IPS DF 6.9 (cell line): ENCODE measurements at regions not wholly inside any gene's neighbourhood (a gene's known extent, or its start where the extent isn't known, plus 50 kb on each side); places are given as distances from the start of the nearest gene placed in this dataset.

Experiments used
- DNase-seq: peaks from one replicate; pipeline ENCODE4 v3.0.0-alpha.2; 2013; ENCODE audit warnings: low read depth, low spot score
- H3K27ac ChIP-seq: one replicate; pipeline ENCODE4 v1.5.1; 2013; ENCODE audit warnings: low read length, control low read depth
- H3K27me3 ChIP-seq: 2 replicates; pipeline ENCODE4 v1.6.1; 2013; ENCODE audit warnings: mild to moderate bottlenecking, low read length; ENCODE audit not compliant: control insufficient read depth, insufficient read depth
- H3K36me3 ChIP-seq: 2 replicates; pipeline ENCODE4 v1.6.1; 2013; ENCODE audit warnings: low read length; ENCODE audit not compliant: control insufficient read depth, insufficient read depth
- H3K4me1 ChIP-seq: 2 replicates; pipeline ENCODE4 v1.6.1; 2013; ENCODE audit warnings: low read length; ENCODE audit not compliant: control insufficient read depth, insufficient read depth
- H3K4me3 ChIP-seq: 2 replicates; pipeline ENCODE4 v1.5.1; 2013; ENCODE audit warnings: mild to moderate bottlenecking, low read length
- H3K9me3 ChIP-seq: 2 replicates; pipeline ENCODE4 v1.6.1; 2013; ENCODE audit warnings: low read length, inconsistent platforms; ENCODE audit not compliant: control insufficient read depth, insufficient read depth
- WGBS: extraction: QIAGEN DNeasy Blood & Tissue Kit; methylation state at CpG from one replicate; pipeline ENCODE4 v1.1.7; 2013; ENCODE audit warnings: mixed read lengths, missing lambda C conversion rate; ENCODE audit not compliant: insufficient read length, insufficient coverage; 5-methylcytosine and 5-hydroxymethylcytosine counted together

DNA sequence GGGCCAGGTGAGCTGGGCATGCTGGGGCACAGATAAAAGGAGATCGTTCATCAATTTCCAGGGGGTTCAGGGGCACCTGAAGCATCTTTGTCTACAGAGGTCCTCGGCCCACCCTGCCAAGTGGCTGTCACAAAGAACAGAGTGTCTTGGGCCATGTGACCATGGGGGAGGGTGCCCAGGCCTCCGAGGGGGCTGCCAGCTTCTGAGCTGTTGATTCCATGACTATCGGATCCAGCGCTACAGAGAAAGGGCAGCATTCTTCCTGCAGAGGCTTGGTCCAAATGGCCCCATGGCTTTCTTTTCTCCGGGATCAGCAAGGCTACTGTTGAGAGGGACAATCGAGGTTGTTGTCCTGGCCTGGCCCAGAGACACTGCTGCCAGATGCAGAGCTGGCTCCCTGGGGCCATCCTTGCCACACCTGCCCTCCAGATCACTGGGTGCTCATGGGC, 289.2 kb downstream of the ZSWIM6 start:
- Histone ChIP-seq H3K27ac (no peak overlapping the region), H3K4me3 (no peak overlapping the region), H3K9me3 (no peaks in the 10 kb centered on the region), H3K4me1 (0 out of 2 replicates have a peak, but pooled peaks cover 1% of the 10 kb centered on the region), H3K27me3 (no peaks in the 10 kb centered on the region), H3K36me3 (no peaks in the 10 kb centered on the region)
- no peak for DNase-seq
- no CpG with 5 or more reads among the region's 7 CpGs for WGBS

DNA sequence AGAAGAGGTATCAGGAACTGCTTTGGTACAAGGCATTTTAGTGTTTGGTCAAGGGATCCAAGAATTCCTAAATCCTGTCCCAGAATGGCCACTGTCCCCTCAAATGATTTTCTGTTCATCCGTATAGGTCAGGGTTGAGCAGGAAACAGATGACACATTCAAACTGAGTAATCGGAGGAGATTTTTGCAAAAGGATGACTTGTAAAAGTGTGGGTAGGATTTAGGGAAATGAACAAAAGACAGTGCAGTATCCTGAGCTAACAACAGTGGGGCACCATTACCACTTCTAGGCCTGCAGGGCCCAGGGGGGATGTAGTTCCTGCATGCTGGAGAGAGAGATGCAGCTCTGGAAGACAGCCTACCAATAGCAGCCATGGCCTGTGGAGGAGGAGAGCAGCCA, 290.1 kb downstream of the ZSWIM6 start:
- Histone ChIP-seq H3K9me3 (no peaks in the 10 kb centered on the region), H3K4me1 (peaks cover 2% of the 10 kb centered on the region; the same call in 1 of the 2 replicates), H3K27ac (no peak overlapping the region), H3K36me3 (no peaks in the 10 kb centered on the region), H3K4me3 (no peak overlapping the region), H3K27me3 (no peaks in the 10 kb centered on the region)
- no peak for DNase-seq
- no CpG with 5 or more reads among the region's 2 CpGs for WGBS

DNA sequence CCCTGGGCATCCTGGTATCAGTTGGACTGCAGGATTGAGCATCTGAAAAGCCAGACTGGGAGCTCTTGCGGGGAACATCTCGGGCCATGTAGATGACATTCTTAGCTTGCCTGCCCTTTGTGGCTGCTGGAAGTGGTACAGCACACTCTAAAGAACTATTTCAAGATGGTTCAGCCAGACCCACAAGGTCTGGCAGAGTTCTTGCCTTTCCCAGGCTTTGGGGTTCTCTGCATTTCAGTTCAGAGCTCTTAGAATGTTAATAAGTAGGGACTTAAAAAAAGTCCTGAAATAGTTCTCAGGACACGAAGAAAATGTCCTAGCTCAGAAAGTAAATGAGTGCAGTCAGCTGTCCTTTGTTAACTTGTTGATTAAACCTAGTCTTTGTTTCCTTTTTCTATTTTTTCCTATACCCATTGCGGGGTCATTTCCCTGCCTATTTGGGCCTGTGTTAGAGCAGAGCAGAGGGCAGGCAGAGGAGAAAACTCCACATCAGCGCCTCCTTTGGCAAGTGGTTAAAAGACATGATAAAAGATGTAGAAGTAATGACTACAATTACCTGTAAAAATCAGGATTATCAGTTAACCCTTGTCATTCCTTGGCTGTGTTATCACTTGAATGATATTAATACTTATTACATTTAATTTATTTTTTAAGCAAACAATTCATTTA, 291.5 kb downstream of the ZSWIM6 start:
- Histone ChIP-seq H3K4me3 (no peak overlapping the region), H3K27ac (no peak overlapping the region), H3K36me3 (no peaks in the 10 kb centered on the region), H3K27me3 (no peaks in the 10 kb centered on the region), H3K4me1 (peaks cover 2% of the 10 kb centered on the region; the same call in 1 of the 2 replicates), H3K9me3 (no peaks in the 10 kb centered on the region)
- WGBS, result no CpG with 5 or more reads among the region's 5 CpGs
- DNase-seq, result no peak

DNA sequence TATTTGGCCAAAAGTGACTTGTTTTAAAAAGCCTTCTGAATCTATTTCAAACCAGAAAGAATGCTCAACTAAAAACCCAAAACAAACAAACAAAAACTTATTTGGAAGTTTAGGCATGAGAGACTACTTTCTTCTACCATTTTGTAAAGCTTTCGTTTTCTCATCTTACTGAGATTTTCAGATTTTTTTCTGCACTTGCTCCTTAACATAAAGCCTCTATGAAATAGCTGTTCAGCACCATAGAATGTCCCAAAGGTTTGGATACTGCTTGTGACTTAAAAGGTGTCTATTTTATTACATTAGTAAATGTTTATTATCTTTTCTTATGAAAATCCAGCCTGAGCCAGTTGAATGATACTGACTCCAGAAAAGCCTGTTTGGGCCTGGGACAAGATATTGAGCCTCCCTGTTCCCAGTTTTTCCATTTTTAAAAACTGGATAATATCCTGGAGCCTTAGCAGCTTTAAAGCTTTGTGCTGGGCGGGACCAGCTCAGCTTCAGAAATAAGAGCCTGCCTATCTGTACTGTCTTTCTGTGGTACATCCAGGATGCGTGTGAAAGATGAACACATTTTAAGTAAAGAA, 292.6 kb downstream of the ZSWIM6 start:
- WGBS, result no CpG with 5 or more reads among the region's 3 CpGs
- no peak overlapping the region for H3K4me3 ChIP-seq
- H3K4me1 ChIP-seq, result peaks cover 2% of the 10 kb centered on the region; the same call in 1 of the 2 replicates

DNA sequence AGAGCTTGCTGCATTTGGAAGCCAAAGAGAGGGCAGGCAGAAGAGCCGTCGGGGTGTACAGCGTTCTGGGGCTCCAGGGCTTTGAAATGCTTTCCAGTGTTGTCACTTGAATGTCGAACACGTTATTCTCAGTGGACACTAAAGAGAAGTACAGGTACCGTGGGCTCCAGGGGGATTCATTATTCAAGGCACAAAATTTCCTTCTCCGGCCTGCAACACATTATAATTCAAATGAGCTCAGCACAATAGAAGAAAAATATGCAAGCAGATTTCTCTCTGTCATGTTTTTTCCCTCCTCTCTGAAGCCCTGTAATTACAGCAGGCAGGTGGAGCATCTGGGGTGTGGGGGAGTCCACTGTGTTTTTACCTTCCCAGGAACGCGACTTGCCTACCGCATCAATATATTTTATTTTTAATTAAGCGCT, 293.1 kb downstream of the ZSWIM6 start:
- H3K27me3 ChIP-seq, result no peaks in the 10 kb centered on the region
- no peak overlapping the region; the same call in 1 of the 2 replicates for H3K4me3 ChIP-seq
- no peak for DNase-seq
- peaks cover 2% of the 10 kb centered on the region; the same call in 1 of the 2 replicates for H3K4me1 ChIP-seq
- H3K27ac ChIP-seq, result no peak overlapping the region
- WGBS, result no CpG with 5 or more reads among the region's 11 CpGs
- no peaks in the 10 kb centered on the region for H3K9me3 ChIP-seq
- H3K36me3 ChIP-seq, result no peaks in the 10 kb centered on the region

More for the DNA sequence above, 292.6 kb downstream of the ZSWIM6 start:
- Histone ChIP-seq H3K9me3 (no peaks in the 10 kb centered on the region), H3K27ac (no peak overlapping the region), H3K36me3 (no peaks in the 10 kb centered on the region), H3K27me3 (no peaks in the 10 kb centered on the region)
- no peak for DNase-seq

DNA sequence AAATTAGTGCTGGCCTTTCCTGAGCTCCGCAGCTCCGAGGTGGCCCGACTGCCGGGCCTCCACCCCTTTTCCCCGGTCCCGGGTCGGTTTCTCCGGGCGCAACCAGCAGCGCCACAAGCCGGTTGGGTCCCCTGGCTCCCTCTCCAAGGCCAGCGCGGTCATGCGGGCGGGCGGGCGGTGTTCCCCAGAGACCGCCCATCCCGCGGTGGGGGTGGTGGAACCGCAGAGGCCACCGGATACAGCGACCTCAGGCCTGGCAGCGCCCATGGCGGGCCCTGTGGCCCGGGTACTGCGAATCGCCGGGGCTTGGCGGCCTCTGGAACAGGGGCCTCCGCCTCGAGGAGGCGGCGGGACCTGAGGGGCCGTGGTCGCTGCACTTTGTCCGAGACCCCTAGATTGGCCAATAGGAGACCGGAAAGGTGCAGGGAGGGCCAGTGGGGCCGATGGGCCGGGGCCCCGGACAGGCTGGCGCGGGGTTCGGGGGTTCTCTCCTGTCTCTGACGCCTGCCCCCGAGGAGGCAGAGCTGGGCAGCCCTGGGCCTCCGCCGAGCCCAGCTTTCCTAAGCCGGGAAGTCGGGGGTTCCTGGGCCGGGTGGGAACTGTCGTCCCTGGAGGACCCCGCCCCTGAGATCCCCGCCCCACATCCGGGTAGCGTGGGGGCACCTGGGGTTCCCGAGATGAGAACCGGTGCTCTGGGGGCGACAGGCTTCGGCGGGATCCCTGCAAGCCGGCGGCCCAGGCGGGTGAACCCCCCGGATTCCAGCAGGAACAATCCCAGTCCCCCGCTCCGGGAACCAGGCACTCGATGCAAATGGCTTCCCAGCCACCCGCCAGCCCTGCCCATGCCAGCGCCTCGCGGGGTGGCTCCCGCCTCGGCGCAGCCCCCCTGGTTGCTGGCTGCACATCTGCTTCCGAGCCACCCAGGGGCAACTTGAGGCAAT, 293.9 kb downstream of the ZSWIM6 start:
- Histone ChIP-seq H3K9me3 (no peaks in the 10 kb centered on the region), H3K27ac (no peak overlapping the region), H3K4me3 (peak overlapping the region; percentile 33), H3K36me3 (no peaks in the 10 kb centered on the region), H3K27me3 (no peaks in the 10 kb centered on the region), H3K4me1 (peaks cover 2% of the 10 kb centered on the region; the same call in 1 of the 2 replicates)
- DNase-seq, result no peak
- WGBS, result no CpG with 5 or more reads among the region's 76 CpGs

DNA sequence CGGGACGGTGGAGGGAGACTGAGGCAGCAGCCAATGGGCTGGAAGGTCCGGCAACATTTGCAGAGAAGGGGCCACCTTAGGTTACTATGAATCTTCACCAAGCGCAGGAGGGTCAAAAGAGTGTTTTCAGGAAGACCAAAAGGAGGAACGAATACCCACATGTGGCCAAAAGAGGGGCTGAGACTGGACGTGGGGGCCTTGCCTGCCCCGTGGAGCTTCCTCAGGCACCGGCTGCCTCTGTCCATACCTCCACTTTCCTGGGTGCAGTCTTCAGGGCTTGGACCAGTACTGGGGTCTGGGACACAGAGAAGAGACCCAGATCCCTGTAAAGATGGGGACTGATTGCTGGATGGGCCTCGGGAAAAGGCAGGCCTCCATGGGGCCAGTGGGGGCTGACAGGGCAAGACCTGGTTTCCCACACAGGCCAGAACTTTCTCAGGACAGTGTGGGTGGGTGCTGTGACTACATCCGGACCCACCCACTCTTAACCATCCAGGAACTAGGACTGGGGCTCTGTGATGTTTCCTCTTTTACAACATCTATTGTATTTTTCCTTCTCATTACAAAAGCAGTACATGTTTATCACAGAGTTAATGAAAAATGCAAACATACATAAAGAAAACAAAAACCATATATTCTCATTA, 294.7 kb downstream of the ZSWIM6 start:
- Histone ChIP-seq H3K27ac (no peak overlapping the region), H3K4me1 (peaks cover 2% of the 10 kb centered on the region; the same call in 1 of the 2 replicates), H3K4me3 (no peak overlapping the region; the same call in 1 of the 2 replicates), H3K9me3 (no peaks in the 10 kb centered on the region), H3K36me3 (no peaks in the 10 kb centered on the region), H3K27me3 (no peaks in the 10 kb centered on the region)
- no peak for DNase-seq
- WGBS, result no CpG with 5 or more reads among the region's 10 CpGs

DNA sequence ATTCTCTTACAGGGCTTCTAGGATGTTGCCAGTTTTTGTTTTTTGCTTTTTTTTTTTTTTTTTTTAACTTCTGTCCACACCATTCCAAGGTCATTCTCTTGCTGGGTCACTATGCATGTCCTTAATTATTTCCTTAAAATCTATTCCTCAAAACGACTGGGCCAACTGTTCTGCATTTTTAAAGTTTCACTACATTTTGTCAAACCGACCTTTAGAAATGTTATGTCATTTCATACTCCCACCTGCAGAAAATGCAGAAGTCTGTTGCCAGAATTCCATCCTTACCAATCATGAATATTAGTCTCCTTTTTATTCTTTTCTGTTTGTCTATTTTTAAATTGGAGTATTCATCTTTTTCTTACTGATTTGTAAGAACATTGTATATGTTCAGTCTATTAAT, 295.5 kb downstream of the ZSWIM6 start:
- Histone ChIP-seq H3K36me3 (no peaks in the 10 kb centered on the region), H3K4me1 (peaks cover 2% of the 10 kb centered on the region), H3K9me3 (no peaks in the 10 kb centered on the region), H3K27me3 (no peaks in the 10 kb centered on the region), H3K27ac (no peak overlapping the region), H3K4me3 (no peak overlapping the region)
- WGBS, result no CpG with 5 or more reads among the region's 2 CpGs
- no peak for DNase-seq

DNA sequence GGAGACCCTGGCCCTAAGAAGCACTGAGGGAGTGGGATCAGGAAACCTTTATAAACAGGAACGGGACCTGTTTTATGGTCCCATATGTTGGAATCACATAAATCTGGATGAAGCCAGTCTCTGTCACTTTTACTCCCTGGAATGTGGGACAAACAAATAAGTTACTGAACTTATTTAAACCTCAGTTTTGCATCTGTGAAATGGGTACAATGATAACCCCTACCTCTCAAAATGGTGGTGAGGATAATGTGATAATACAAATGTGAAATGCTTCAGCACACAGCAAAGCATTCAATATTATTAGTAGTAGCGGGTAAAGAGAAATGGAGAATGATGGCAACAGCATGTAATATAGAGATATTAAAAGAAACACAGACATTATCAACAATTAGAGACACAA, 298.9 kb downstream of the ZSWIM6 start:
- Histone ChIP-seq H3K27me3 (no peaks in the 10 kb centered on the region), H3K36me3 (no peaks in the 10 kb centered on the region), H3K4me1 (peaks cover 1% of the 10 kb centered on the region), H3K4me3 (no peak overlapping the region), H3K9me3 (no peaks in the 10 kb centered on the region), H3K27ac (no peak overlapping the region)
- DNase-seq, result no peak
- WGBS, result no CpG with 5 or more reads among the region's 2 CpGs

DNA sequence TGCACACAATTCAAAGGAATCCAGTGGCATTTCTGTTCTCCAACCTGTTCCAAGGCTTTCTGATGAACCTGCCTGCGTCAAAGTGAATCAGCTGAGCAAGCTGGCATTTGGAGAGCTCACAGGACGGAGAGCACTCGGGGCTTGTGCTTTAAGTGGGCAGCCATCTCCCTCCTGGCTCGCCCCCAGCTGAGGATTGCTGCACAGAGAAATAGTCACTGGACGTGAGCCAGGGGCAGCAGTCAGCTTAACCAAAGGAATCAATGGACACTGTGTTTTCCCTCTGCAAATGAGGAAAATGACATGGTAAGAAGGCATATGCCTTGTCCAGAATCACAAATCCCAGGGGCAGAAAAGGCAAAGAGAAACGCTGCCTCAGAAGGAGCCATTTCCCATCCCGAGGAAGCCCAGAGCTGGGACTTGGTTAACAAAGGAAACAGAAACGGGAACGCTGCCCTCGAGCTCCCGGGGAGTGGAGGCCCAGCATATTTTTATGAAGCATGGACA, 299.4 kb downstream of the ZSWIM6 start:
- WGBS, result no CpG with 5 or more reads among the region's 11 CpGs
- H3K36me3 ChIP-seq, result no peaks in the 10 kb centered on the region
- DNase-seq, result no peak
- no peaks in the 10 kb centered on the region for H3K9me3 ChIP-seq
- H3K4me3 ChIP-seq, result no peak overlapping the region
- H3K27me3 ChIP-seq, result no peaks in the 10 kb centered on the region
- peaks cover 1% of the 10 kb centered on the region for H3K4me1 ChIP-seq
- H3K27ac ChIP-seq, result no peak overlapping the region
